ENCODE measurements at regions not wholly inside any gene's neighbourhood (a gene's known extent, or its start where the extent isn't known, plus 50 kb on each side); places are given as distances from the start of the nearest gene placed in this dataset.

DNA sequence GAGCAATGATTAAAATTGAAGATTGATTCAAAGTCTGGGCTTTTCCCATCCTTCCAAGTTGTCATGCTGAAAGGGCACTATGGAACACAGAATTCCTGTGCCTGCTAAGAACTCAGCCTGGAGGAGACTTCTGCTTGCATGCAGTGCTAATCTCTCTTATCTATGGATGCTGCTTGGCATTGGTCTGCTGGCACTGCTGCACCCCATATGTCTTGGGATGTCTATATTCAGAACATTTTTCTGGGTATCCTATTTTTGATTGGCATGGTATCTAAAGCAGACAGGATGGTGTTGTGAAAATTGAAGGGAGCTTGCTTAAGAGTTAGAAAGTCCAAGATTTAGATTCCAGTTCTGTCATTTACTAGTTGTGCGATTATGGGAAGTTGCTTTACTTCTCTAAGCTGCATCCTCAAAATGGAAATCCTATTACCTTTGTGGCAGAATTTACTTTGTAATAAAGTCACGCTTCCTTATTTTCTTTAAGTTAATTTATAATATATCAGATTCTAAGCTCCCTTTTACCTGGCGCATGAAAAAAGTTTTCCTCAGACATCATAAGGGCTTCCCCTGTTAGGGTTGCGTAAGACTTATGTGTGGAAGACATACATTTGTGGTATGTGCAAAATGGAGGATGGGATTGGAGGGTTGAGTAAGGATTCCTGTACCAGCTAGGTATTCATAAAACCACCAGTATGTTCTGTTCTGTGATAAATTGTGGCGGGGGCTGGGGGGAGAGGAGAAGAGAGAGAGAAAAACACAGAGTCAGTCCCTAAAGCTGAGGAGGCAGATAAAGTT is 254.0 kb downstream of the DMAC1 start:
- no peaks in the 10 kb centered on the region for H3K4me1 ChIP-seq (ENCODE audit: insufficient read depth, low read length, poor library complexity, severe bottlenecking)
- H3K27ac ChIP-seq (ENCODE audit: low read depth, low read length, poor library complexity, severe bottlenecking): no peak overlapping the region
- no peak overlapping the region for H3K4me2 ChIP-seq (ENCODE audit: low read length)
- H2AFZ ChIP-seq (ENCODE audit: low read length): no peak overlapping the region
- no peaks in the 10 kb centered on the region for H3K79me2 ChIP-seq (ENCODE audit: insufficient read depth, low read depth, low read length)
- ChIA-PET POLR2A (interaction anchor here (1.2 kb wide), 1 partner anchor 9 kb away, joined by 3 read pairs; no protein-coding TSS in a partner anchor), CTCF (ENCODE audit: unreplicated experiment) (no interaction called here)
- DNase-seq (ENCODE audit: low spot score): no peak
- no peak overlapping the region for H3K4me3 ChIP-seq (ENCODE audit: low read depth, low read length, poor library complexity, severe bottlenecking)
- H3K36me3 ChIP-seq (ENCODE audit: insufficient read depth, low read length): no peaks in the 10 kb centered on the region
- TF ChIP-seq, protein P1, sequence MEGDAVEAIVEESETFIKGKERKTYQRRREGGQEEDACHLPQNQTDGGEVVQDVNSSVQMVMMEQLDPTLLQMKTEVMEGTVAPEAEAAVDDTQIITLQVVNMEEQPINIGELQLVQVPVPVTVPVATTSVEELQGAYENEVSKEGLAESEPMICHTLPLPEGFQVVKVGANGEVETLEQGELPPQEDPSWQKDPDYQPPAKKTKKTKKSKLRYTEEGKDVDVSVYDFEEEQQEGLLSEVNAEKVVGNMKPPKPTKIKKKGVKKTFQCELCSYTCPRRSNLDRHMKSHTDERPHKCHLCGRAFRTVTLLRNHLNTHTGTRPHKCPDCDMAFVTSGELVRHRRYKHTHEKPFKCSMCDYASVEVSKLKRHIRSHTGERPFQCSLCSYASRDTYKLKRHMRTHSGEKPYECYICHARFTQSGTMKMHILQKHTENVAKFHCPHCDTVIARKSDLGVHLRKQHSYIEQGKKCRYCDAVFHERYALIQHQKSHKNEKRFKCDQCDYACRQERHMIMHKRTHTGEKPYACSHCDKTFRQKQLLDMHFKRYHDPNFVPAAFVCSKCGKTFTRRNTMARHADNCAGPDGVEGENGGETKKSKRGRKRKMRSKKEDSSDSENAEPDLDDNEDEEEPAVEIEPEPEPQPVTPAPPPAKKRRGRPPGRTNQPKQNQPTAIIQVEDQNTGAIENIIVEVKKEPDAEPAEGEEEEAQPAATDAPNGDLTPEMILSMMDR (conservative IDR thresholded peaks at IDR 0.05; ENCODE audit: low read length): no peak
- no peak for TF ChIP-seq EZH2phosphoT487 (IDR thresholded peaks at IDR 0.05; ENCODE audit: borderline replicate concordance, low read depth, low read length)
- H3K9me2 ChIP-seq (ENCODE audit: insufficient read depth, low read length): no peaks in the 10 kb centered on the region
- H4K20me1 ChIP-seq (ENCODE audit: insufficient read depth, low read length): no peaks in the 10 kb centered on the region
- BruUV-seq (replicated peaks): no TSS peak
- intact Hi-C loops (cut with micrococcal nuclease; ENCODE audit: unreplicated experiment): no loop called here
- no peaks in the 10 kb centered on the region for H3K9me3 ChIP-seq (ENCODE audit: low read length)

DNA sequence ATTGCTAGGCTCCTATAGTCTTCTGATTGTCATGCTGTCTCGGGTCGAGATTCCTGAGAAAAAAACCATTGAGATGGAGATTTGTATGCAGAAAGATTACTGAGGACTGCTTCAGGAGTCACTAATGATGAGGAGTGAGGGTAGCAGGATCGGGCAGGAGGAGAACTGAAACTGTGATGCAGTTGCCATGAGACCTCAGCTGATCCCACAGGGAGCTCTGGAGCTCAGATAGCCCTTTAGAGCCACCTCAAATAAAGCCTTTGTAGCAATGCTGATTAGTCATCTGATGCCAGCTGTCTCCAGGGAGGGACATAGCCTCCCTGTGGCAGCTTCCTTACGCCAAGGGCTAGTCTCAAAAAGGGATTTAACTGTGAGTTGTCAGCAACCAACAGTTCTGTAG is 256.9 kb downstream of the DMAC1 start:
- CTCF ChIA-PET (ENCODE audit: unreplicated experiment): no interaction called here
- H3K27ac ChIP-seq (ENCODE audit: low read depth, low read length, poor library complexity, severe bottlenecking): no peak overlapping the region
- BruUV-seq (replicated peaks): no TSS peak
- H4K20me1 ChIP-seq (ENCODE audit: insufficient read depth, low read length): no peaks in the 10 kb centered on the region
- H3K9me2 ChIP-seq (ENCODE audit: insufficient read depth, low read length): no peaks in the 10 kb centered on the region
- H3K9me3 ChIP-seq (ENCODE audit: low read length): no peaks in the 10 kb centered on the region
- intact Hi-C loops (cut with micrococcal nuclease; ENCODE audit: unreplicated experiment): no loop called here
- no peak overlapping the region for H3K4me2 ChIP-seq (ENCODE audit: low read length)
- H2AFZ ChIP-seq (ENCODE audit: low read length): no peak overlapping the region
- no peak overlapping the region for H3K4me3 ChIP-seq (ENCODE audit: low read depth, low read length, poor library complexity, severe bottlenecking)
- DNase-seq (ENCODE audit: low spot score): no peak
- no peaks in the 10 kb centered on the region for H3K4me1 ChIP-seq (ENCODE audit: insufficient read depth, low read length, poor library complexity, severe bottlenecking)
- TF ChIP-seq EZH2phosphoT487 (IDR thresholded peaks at IDR 0.05; ENCODE audit: borderline replicate concordance, low read depth, low read length): no peak
- TF ChIP-seq, protein P1 (conservative IDR thresholded peaks at IDR 0.05; ENCODE audit: low read length): no peak
- no peaks in the 10 kb centered on the region for H3K79me2 ChIP-seq (ENCODE audit: insufficient read depth, low read depth, low read length)
- POLR2A ChIA-PET: no interaction called here
- no peaks in the 10 kb centered on the region for H3K36me3 ChIP-seq (ENCODE audit: insufficient read depth, low read length)

DNA sequence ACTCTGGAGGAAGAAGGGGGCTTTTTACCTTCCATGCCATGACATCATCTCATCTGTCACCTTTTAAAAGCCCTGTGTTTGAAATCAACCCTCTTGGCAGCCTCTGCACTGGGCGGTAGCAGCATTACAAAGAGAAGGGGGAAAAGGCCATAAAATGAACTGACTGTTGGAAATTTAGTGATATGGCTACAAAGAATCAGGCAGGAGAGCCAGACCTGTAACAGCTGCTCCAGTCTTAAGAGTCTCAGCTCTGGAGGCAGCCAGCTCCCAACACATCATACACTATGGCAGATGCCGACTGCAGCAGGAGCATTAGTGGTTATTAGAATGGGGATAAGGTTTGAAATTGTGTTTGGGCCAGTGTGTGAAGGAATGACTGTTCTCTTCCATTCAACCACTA is 257.5 kb downstream of the DMAC1 start:
- Histone ChIP-seq H3K4me1 (ENCODE audit: insufficient read depth, low read length, poor library complexity, severe bottlenecking) (no peaks in the 10 kb centered on the region), H3K4me3 (ENCODE audit: low read depth, low read length, poor library complexity, severe bottlenecking) (no peak overlapping the region), H3K4me2 (ENCODE audit: low read length) (no peak overlapping the region), H3K36me3 (ENCODE audit: insufficient read depth, low read length) (no peaks in the 10 kb centered on the region), H4K20me1 (ENCODE audit: insufficient read depth, low read length) (no peaks in the 10 kb centered on the region), H2AFZ (ENCODE audit: low read length) (no peak overlapping the region), H3K27ac (ENCODE audit: low read depth, low read length, poor library complexity, severe bottlenecking) (no peak overlapping the region), H3K9me3 (ENCODE audit: low read length) (no peaks in the 10 kb centered on the region), H3K79me2 (ENCODE audit: insufficient read depth, low read depth, low read length) (no peaks in the 10 kb centered on the region), H3K9me2 (ENCODE audit: insufficient read depth, low read length) (no peaks in the 10 kb centered on the region)
- ChIA-PET POLR2A (no interaction called here), CTCF (ENCODE audit: unreplicated experiment) (no interaction called here)
- DNase-seq (ENCODE audit: low spot score): no peak
- intact Hi-C loops (cut with micrococcal nuclease; ENCODE audit: unreplicated experiment): no loop called here
- no TSS peak for BruUV-seq (replicated peaks)
- TF ChIP-seq, protein P1 (conservative IDR thresholded peaks at IDR 0.05; ENCODE audit: low read length): no peak
- TF ChIP-seq EZH2phosphoT487 (IDR thresholded peaks at IDR 0.05; ENCODE audit: borderline replicate concordance, low read depth, low read length): no peak
